ENCODE measurements at regions not wholly inside any gene's neighbourhood (a gene's known extent, or its start where the extent isn't known, plus 50 kb on each side); places are given as distances from the start of the nearest gene placed in this dataset.

- POLR2A ChIA-PET = interaction anchor here (0.9 kb wide), 1 partner anchor 38 kb away, joined by 4 read pairs; no protein-coding TSS in a partner anchor
- CTCF ChIA-PET = no interaction called here
- DNase-seq (ENCODE audit: low read depth, low spot score) = no peak
- H3K4me3 ChIP-seq (ENCODE audit: low read depth, low read length) = no peak overlapping the region
- TF ChIP-seq CTCF (IDR thresholded peaks at IDR 0.05; ENCODE audit: insufficient read depth, low read length, missing control alignments) = no peak
Measured at GRCh38 chr13:47326061-47326460, 429.2 kb upstream of the HTR2A start.

GRCh38 chr13:47317356-47317755 lies 420.5 kb upstream of the HTR2A start:
- no peak overlapping the region for H3K4me3 ChIP-seq (ENCODE audit: low read depth, low read length)
- no peak for DNase-seq (ENCODE audit: low read depth, low spot score)
- CTCF ChIA-PET = no interaction called here
- TF ChIP-seq CTCF (IDR thresholded peaks at IDR 0.05; ENCODE audit: insufficient read depth, low read length, missing control alignments) = no peak
- POLR2A ChIA-PET = no interaction called here

- ChIA-PET CTCF (interaction anchor here (0.8 kb wide), 1 partner anchor 416 kb away, joined by 4 read pairs; no protein-coding TSS in a partner anchor), POLR2A (no interaction called here)
- H3K4me3 ChIP-seq (ENCODE audit: low read depth, low read length) = no peak overlapping the region
- no peak for TF ChIP-seq CTCF (IDR thresholded peaks at IDR 0.05; ENCODE audit: insufficient read depth, low read length, missing control alignments)
- no peak for DNase-seq (ENCODE audit: low read depth, low spot score)
Measured at GRCh38 chr13:47310401-47310800, 413.5 kb upstream of the HTR2A start.

- CTCF ChIA-PET = no interaction called here
Measured at GRCh38 chr13:47306991-47307390, 410.1 kb upstream of the HTR2A start.

GRCh38 chr13:47303626-47304025 lies 406.8 kb upstream of the HTR2A start:
- TF ChIP-seq CTCF (IDR thresholded peaks at IDR 0.05; ENCODE audit: insufficient read depth, low read length, missing control alignments) = no peak
- ChIA-PET CTCF (interaction anchor here (0.8 to 1.4 kb wide), 2 partner anchors 8 to 46 kb away, joined by 3 read pairs; no protein-coding TSS in a partner anchor), POLR2A (no interaction called here)
- DNase-seq (ENCODE audit: low read depth, low spot score) = no peak
- no peak overlapping the region for H3K4me3 ChIP-seq (ENCODE audit: low read depth, low read length)

More at GRCh38 chr13:47306991-47307390, 410.1 kb upstream of the HTR2A start:
- no peak for TF ChIP-seq CTCF (IDR thresholded peaks at IDR 0.05; ENCODE audit: insufficient read depth, low read length, missing control alignments)
- POLR2A ChIA-PET = no interaction called here
- DNase-seq (ENCODE audit: low read depth, low spot score) = no peak
- no peak overlapping the region for H3K4me3 ChIP-seq (ENCODE audit: low read depth, low read length)

GRCh38 chr13:47299304-47299703 lies 402.5 kb upstream of the HTR2A start:
- DNase-seq (ENCODE audit: low read depth, low spot score) = no peak
- no peak overlapping the region for H3K4me3 ChIP-seq (ENCODE audit: low read depth, low read length)
- no peak for TF ChIP-seq CTCF (IDR thresholded peaks at IDR 0.05; ENCODE audit: insufficient read depth, low read length, missing control alignments)
- ChIA-PET CTCF (interaction anchor here (1.3 kb wide), 1 partner anchor 325 kb away, joined by 3 read pairs; no protein-coding TSS in a partner anchor), POLR2A (no interaction called here)

Data from AG04449 (cell line).